Peyer's patch (tissue), 4 donors: ENCODE measurements at regions not wholly inside any gene's neighbourhood (a gene's known extent, or its start where the extent isn't known, plus 50 kb on each side); places are given as distances from the start of the nearest gene placed in this dataset.

Experiments used
- DNase-seq, 3 donors: peaks; one replicate each; pipeline ENCODE4 v3.0.0-alpha.2; 2017 to 2019
- H3K27ac ChIP-seq, 4 donors: fragments of 200-600 bp; sonication (generic); one replicate each; pipeline ENCODE4 v1.5.1; 2016 to 2019
- H3K27me3 ChIP-seq, 2 donors: fragments of 200-600 bp; sonication (generic); one replicate each; pipeline ENCODE4 v1.5.1; 2019
- H3K36me3 ChIP-seq, 3 donors: fragments of 200-600 bp; sonication (generic); one replicate each; pipeline ENCODE4 v1.5.1; 2016 to 2019
- H3K4me1 ChIP-seq, 4 donors: fragments of 200-600 bp; sonication (generic); one replicate each; pipeline ENCODE4 v1.5.1; 2016 to 2019
- H3K4me3 ChIP-seq, 4 donors: fragments of 200-600 bp; sonication (generic); 1 replicate in 3 of 4; 2 replicates in 1 of 4; pipeline ENCODE4 v1.5.1; 2016 to 2019; ENCODE audit warnings: mild to moderate bottlenecking in 1 of 4
- H3K9me3 ChIP-seq, 4 donors: fragments of 200-600 bp; sonication (generic); one replicate each; pipeline ENCODE4 v1.5.1; 2016 to 2019; ENCODE audit warnings: mild to moderate bottlenecking in 1 of 4
- CTCF ChIP-seq, 6 experiments: fragments of 450-650 bp in 4 of 6; fragments of 200-600 bp in 2 of 6; sonication (generic) in 1 of 6; IDR thresholded peaks; one replicate each; pipeline ENCODE4 v1.5.1; 2017 to 2019; ENCODE audit warnings: antibody characterized with exemption in 6 of 6, mild to moderate bottlenecking in 3 of 6, moderate library complexity in 1 of 6
- POLR2A ChIP-seq, 2 donors: fragments of 450-650 bp; IDR thresholded peaks; one replicate each; pipeline ENCODE4 v1.5.1; 2017; ENCODE audit warnings: antibody characterized with exemption in 2 of 2, mild to moderate bottlenecking in 2 of 2, moderate library complexity in 2 of 2

DNA sequence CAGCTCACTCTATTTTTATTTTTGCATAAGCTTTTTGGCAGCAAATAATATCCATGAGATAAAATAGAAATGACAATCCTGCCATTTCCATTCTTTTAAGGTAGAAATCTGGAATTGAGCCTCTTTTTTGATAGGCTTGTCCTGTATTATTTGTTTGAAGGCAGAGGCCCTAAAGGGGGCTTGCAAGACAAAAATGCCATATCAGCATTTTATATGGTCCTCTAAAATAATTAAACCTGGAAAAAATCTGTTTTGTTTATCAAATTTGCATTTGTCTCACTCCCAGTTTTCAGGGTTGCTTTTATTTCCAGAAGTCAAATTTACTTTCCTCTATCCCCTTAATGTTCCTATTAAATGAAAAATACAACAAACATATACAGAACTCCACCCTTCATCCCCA lies 134.9 kb upstream of the GAP43 start:
- H3K9me3 ChIP-seq = no peaks in the 10 kb centered on the region
- H3K4me3 ChIP-seq = no peak overlapping the region
- no peaks in the 10 kb centered on the region for H3K4me1 ChIP-seq
- no peak for DNase-seq
- no peaks in the 10 kb centered on the region for H3K27me3 ChIP-seq
- TF ChIP-seq POLR2A (IDR thresholded peaks at IDR 0.05) = no peak
- TF ChIP-seq CTCF (IDR thresholded peaks at IDR 0.05) = no peak
- H3K27ac ChIP-seq = no peak overlapping the region
- no peaks in the 10 kb centered on the region for H3K36me3 ChIP-seq

DNA sequence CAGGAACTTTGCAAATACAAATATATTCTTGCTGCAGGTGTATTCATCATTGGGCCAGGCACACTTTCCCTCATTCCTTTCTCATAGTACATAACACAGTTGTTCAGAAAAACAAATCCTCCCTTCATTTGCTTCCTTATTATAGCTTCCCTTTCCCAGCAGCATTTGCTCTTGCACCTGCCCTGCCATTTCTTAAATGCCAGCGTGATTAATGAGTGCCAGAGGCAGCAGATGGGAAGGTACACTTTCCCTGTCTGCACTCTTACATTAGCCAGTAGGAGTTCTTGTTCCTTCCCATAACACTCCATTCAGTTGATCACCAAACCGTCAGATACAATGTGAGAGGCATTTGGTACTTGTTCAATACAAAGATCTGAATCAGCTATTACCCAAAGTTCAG lies 128.5 kb upstream of the GAP43 start:
- TF ChIP-seq POLR2A (IDR thresholded peaks at IDR 0.05) = no peak
- TF ChIP-seq CTCF (IDR thresholded peaks at IDR 0.05) = no peak
- no peaks in the 10 kb centered on the region for H3K27me3 ChIP-seq
- no peaks in the 10 kb centered on the region for H3K4me1 ChIP-seq
- H3K4me3 ChIP-seq = no peak overlapping the region
- H3K27ac ChIP-seq = no peak overlapping the region
- no peaks in the 10 kb centered on the region for H3K9me3 ChIP-seq
- DNase-seq = no peak
- H3K36me3 ChIP-seq = no peaks in the 10 kb centered on the region

GRCh38 chr3:115498421-115498820 lies 124.9 kb upstream of the GAP43 start:
- Histone ChIP-seq H3K9me3 (no peaks in the 10 kb centered on the region), H3K27ac (no peak overlapping the region), H3K36me3 (no peaks in the 10 kb centered on the region), H3K27me3 (no peaks in the 10 kb centered on the region), H3K4me3 (no peak overlapping the region), H3K4me1 (no peaks in the 10 kb centered on the region)
- DNase-seq = no peak
- TF ChIP-seq CTCF (IDR thresholded peaks at IDR 0.05) (no peak), POLR2A (IDR thresholded peaks at IDR 0.05) (no peak)

DNA sequence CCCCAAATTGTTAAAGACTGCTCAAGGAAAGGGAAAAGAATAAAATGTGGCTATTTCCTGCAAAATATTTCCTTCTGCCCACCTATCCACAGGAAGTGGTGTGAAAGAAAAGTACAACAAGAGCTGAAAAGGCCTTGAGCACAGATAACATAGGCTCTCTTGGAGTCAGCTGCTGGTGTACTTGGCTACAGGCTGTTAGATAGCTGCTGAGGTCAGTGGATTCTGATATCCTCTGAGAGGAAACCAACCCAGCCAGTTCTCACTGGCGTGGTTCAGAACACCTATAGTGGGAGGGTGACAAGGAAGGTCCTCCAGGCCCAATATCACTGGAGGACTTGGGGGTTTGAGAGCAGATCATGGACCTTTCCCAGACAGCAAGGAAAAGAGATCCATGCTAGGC lies 124.4 kb upstream of the GAP43 start:
- no peak for TF ChIP-seq CTCF (IDR thresholded peaks at IDR 0.05)
- no peak for TF ChIP-seq POLR2A (IDR thresholded peaks at IDR 0.05)
- no peaks in the 10 kb centered on the region for H3K4me1 ChIP-seq
- no peak overlapping the region for H3K4me3 ChIP-seq
- no peaks in the 10 kb centered on the region for H3K27me3 ChIP-seq
- H3K27ac ChIP-seq = no peak overlapping the region
- no peaks in the 10 kb centered on the region for H3K9me3 ChIP-seq
- H3K36me3 ChIP-seq = no peaks in the 10 kb centered on the region
- DNase-seq = no peak

DNA sequence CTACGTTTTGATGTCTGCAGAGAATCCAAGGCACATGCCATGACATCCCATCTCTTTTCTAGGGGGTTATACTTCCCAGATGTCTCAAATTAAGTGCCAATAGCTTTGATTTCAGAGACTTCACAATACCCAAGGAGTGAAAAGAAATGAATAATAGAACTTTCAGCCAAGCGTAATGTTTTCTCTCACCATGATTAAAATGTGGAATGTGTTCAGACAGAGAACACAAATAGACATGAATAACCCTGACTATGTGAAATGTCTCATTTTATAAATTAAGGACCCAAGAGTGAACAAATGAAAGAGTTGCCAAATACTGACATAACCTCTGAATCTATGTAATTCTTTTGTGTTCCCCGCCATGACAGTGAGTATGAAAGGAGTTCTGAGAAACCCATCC lies 123.6 kb upstream of the GAP43 start:
- TF ChIP-seq CTCF (IDR thresholded peaks at IDR 0.05) = no peak
- no peak for DNase-seq
- Histone ChIP-seq H3K4me1 (no peaks in the 10 kb centered on the region), H3K27me3 (no peaks in the 10 kb centered on the region), H3K36me3 (no peaks in the 10 kb centered on the region), H3K27ac (no peak overlapping the region), H3K9me3 (no peaks in the 10 kb centered on the region), H3K4me3 (no peak overlapping the region)

DNA sequence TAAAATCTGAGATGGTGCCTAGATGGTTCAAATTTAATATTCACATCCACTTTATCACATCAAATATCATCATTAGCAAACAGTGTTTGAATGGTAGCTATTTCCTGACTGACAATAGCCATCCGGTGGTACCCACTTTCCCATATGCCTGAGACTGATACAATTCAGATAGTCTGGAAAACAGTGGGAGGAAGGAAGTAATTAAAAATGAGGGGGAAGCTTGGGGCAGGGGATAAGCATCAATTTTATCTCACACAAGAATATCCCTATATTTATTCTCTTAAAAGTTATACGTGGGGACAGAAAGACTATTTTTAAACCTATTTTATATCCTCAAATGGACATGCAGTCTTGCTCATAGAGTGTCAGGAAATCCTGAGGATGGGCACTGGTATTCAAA lies 122.5 kb upstream of the GAP43 start:
- H3K36me3 ChIP-seq = no peaks in the 10 kb centered on the region
- H3K27me3 ChIP-seq = no peaks in the 10 kb centered on the region
- no peak overlapping the region for H3K27ac ChIP-seq
- no peaks in the 10 kb centered on the region for H3K4me1 ChIP-seq
- TF ChIP-seq POLR2A (IDR thresholded peaks at IDR 0.05) = no peak
- TF ChIP-seq CTCF (IDR thresholded peaks at IDR 0.05) = no peak
- peaks cover 0 to 4% (median 0%) of the 10 kb centered on the region in 4 donors for H3K9me3 ChIP-seq
- DNase-seq = no peak
- H3K4me3 ChIP-seq = no peak overlapping the region
